Tibial nerve (tissue), 4 donors: ENCODE measurements at regions not wholly inside any gene's neighbourhood (a gene's known extent, or its start where the extent isn't known, plus 50 kb on each side); places are given as distances from the start of the nearest gene placed in this dataset.

Experiments used
- CTCF ChIP-seq, 5 experiments: fragments of 200-600 bp in 3 of 5; fragments of 450-650 bp in 2 of 5; sonication (generic) in 3 of 5; IDR thresholded peaks; one replicate each; pipeline ENCODE4 v1.5.1; 2016 to 2019; ENCODE audit warnings: antibody characterized with exemption in 5 of 5, mild to moderate bottlenecking in 3 of 5, moderate library complexity in 2 of 5
- EP300 ChIP-seq, 2 donors: sonication (generic); formaldehyde crosslinking; IDR thresholded peaks; one replicate each; pipeline ENCODE4 v1.6.1; 2017; ENCODE audit warnings: antibody characterized with exemption in 2 of 2, mild to moderate bottlenecking in 1 of 2
- POLR2A ChIP-seq, 2 donors: fragments of 450-650 bp; IDR thresholded peaks; one replicate each; pipeline ENCODE4 v1.6.1; 2017; ENCODE audit warnings: antibody characterized with exemption in 2 of 2, mild to moderate bottlenecking in 2 of 2, moderate library complexity in 2 of 2

GRCh38 chr10:69732826-69733150 lies 68.9 kb upstream of the COL13A1 start:
- no peak for TF ChIP-seq POLR2A (IDR thresholded peaks at IDR 0.05)
- no peak for TF ChIP-seq EP300 (IDR thresholded peaks at IDR 0.05)
- no peak for TF ChIP-seq CTCF (IDR thresholded peaks at IDR 0.05)
